ENCODE measurements at regions not wholly inside any gene's neighbourhood (a gene's known extent, or its start where the extent isn't known, plus 50 kb on each side); places are given as distances from the start of the nearest gene placed in this dataset.
A peak's percentile ranks its signal among the peaks of the same experiment; 100 is the strongest.
"Not testable (repeated sequence)": the region's sequence is repeated elsewhere in the genome, so short reads cannot be mapped to it uniquely, and the experiment has no call there.

GRCh38 chr17:26881195-26881594 lies 412.7 kb upstream of the WSB1 start:
- DNase-seq, result not testable (repeated sequence)

DNA sequence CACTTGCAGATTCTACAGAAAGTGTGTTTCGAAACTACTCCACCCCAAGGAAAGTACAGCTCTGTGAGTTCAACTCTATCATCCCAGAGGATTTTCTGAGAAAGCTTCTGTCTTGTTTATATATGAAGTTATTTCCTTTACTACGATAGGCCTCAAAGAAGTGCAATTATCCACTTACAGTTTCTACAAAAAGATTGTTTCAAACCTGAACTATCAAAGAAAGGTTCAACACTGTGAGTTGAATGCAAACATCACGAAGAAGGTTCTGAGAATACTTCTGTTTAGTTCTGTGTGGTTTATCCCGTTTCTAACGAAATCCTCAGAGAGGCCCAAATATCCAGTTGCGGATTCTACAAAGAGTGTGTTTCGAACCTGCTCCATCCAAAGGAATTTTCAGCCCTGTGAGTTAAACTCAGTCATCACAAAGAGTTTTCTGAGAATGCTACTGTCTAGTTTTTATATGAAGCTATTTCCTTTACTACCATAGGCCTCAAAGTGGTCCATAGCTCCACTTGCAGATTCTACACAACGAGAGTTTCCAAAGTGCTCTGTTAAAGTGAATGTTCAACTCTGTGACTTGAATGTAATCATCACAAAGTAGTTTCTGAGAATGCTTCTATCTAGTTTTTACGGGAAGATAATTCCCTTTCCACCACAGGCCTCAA lies 411.7 kb upstream of the WSB1 start:
- not testable (repeated sequence) for DNase-seq

- DNase-seq, result not testable (repeated sequence)
These were observed 409.8 kb upstream of the WSB1 start for GRCh38 chr17:26883878-26884740.

GRCh38 chr17:26884741-26885059 lies 409.2 kb upstream of the WSB1 start:
- DNase-seq, result not testable (repeated sequence)

GRCh38 chr17:26885244-26885970 lies 408.5 kb upstream of the WSB1 start:
- DNase-seq, result peak; percentile 3 to 21

Data from activated CD4-positive, alpha-beta T cell treated with anti-CD3 and anti-CD28 coated beads for 4 hours (primary cell).